ENCODE measurements at regions not wholly inside any gene's neighbourhood (a gene's known extent, or its start where the extent isn't known, plus 50 kb on each side); places are given as distances from the start of the nearest gene placed in this dataset.

GRCh38 chr1:102296116-102296515, 299.4 kb upstream of the OLFM3 start:
- no peak for TF ChIP-seq CTCF (IDR thresholded peaks at IDR 0.05; ENCODE audit: borderline replicate concordance, extremely low read depth, low read length, poor library complexity, severe bottlenecking)
- no peak for TF ChIP-seq EZH2 (IDR thresholded peaks at IDR 0.05; ENCODE audit: borderline replicate concordance, low read depth, low read length, severe bottlenecking)

Measured in DND-41 (cell line).